Immature natural killer cell (primary cell): ENCODE measurements at regions not wholly inside any gene's neighbourhood (a gene's known extent, or its start where the extent isn't known, plus 50 kb on each side); places are given as distances from the start of the nearest gene placed in this dataset.
"Not testable (repeated sequence)": the region's sequence is repeated elsewhere in the genome, so short reads cannot be mapped to it uniquely, and the experiment has no call there.

ENCODE experiments used
- DNase-seq, 3 donors: peaks; one replicate each; pipeline ENCODE4 v3.0.0; 2022; ENCODE audit warnings: mixed read lengths in 1 of 3
- H3K27ac Mint-ChIP-seq, 6 donors: one replicate each; pipeline ENCODE4 v1.8.0; 2020; ENCODE audit warnings: mixed read lengths in 6 of 6, mild to moderate bottlenecking in 5 of 6, inconsistent platforms in 4 of 6, moderate library complexity in 3 of 6
- H3K27me3 Mint-ChIP-seq, 3 donors: one replicate each; pipeline ENCODE4 v1.8.0; 2020 to 2021; ENCODE audit warnings: low read depth in 3 of 3, mild to moderate bottlenecking in 3 of 3, mixed read lengths in 3 of 3, moderate library complexity in 3 of 3, inconsistent platforms in 1 of 3
- H3K36me3 Mint-ChIP-seq, 3 donors: one replicate each; pipeline ENCODE4 v1.8.0; 2020; ENCODE audit warnings: mixed read lengths in 3 of 3, inconsistent platforms in 2 of 3, mild to moderate bottlenecking in 2 of 3
- H3K4me1 Mint-ChIP-seq, 2 donors: one replicate each; pipeline ENCODE4 v1.8.0; 2020; ENCODE audit warnings: inconsistent platforms in 2 of 2, mild to moderate bottlenecking in 2 of 2, mixed read lengths in 2 of 2, moderate library complexity in 1 of 2
- H3K4me3 Mint-ChIP-seq, 5 donors: one replicate each; pipeline ENCODE4 v1.8.0; 2020; ENCODE audit warnings: mild to moderate bottlenecking in 5 of 5, mixed read lengths in 5 of 5, inconsistent platforms in 3 of 5, moderate library complexity in 3 of 5
- H3K9me3 Mint-ChIP-seq, 6 donors: one replicate each; pipeline ENCODE4 v1.8.0; 2020; ENCODE audit warnings: mild to moderate bottlenecking in 6 of 6, mixed read lengths in 6 of 6, inconsistent platforms in 4 of 6, moderate library complexity in 3 of 6

DNA sequence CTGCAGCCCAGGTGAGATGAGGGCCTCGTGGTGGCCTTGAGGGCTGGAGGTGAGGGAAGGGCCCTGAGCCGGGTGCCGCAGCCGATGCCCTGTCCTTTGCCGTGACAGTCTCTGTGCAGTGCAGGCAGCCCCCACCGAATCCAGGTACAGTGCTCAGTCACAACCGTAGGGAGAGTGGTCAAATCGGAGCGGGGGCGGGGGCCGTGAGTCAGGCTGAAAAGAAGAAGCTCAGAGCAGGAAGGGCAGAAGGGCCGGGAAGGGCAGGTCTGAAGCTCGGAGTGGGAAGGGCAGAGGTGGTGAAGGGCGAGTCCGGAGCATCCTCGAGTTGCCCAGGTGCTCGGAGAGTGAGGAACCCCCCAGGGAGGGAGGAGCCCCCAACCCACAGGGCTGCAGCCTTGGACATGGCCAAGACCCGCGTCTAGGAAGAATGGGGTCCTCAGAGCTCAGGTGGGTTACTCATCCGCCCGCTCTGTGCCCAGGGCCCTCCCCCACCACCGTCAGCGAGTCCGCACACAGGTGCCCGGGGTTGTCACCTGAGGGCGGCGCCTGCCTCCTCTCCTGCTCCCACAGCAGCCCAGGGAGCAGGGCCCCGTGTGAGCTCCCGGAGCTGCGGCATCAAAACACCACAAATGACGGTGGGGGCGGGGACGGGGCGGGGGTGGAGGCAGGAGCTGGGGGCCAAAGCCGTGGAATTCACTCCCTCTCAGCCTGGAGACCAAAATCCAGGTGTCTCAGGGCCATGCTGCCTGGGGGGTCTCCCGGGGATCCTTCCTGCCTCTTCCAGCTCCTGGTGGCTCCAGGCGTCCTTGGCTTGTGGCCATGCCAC lies 179.7 kb upstream of the ZNF469 start:
- DNase-seq, H3K27me3 Mint-ChIP-seq, H3K9me3 Mint-ChIP-seq, H3K4me3 Mint-ChIP-seq, H3K4me1 Mint-ChIP-seq, H3K36me3 Mint-ChIP-seq, H3K27ac Mint-ChIP-seq: not testable (repeated sequence)

DNA sequence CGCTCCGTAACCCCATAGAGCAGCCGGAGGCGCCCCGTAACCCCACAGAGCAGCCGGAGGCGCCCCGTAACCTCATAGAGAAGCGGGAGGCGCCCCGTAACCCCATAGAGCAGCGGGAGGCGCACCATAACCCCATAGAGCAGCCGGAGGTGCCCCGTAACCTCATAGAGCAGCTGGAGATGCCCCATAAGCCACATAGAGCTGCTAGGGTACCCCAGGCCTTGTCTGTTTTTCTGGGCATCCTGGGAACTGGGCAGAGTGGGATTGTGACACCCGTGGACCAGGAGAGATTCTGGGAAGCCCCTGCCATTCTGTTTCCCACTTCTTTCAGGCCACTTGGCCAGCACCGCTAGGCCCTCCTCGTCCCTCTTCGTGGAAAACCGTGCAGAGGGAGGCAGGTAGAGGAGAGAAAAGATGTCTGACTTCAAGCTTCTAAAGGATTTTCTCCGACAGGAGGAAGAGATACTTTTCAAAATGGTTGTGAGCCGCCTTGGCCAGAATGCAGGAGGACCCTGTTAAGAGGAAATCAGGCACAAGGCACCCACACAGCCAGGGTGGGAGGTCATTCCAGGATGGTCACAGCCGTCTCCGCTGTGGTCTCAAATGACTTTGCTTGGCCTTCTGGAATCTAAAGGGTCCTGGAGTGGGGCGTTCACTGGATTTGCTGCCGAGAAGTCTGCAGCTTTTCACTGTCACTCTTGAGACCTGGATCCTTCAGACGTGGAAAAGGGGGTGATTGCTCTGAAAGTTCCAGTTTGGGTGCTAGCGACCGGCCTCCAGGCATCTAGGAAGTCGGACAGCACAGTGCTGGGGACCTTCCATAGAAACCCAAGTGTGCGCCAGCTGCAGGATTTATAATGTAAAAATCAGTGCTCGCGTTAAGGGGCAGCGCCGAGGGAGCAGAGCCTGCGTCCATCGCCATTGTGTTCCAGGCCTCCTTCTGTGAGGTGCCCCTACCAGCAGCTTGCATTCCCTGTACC lies 178.3 kb upstream of the ZNF469 start:
- not testable (repeated sequence) for H3K27me3 Mint-ChIP-seq, H3K4me1 Mint-ChIP-seq, H3K36me3 Mint-ChIP-seq, H3K4me3 Mint-ChIP-seq, H3K27ac Mint-ChIP-seq, DNase-seq, H3K9me3 Mint-ChIP-seq

DNA sequence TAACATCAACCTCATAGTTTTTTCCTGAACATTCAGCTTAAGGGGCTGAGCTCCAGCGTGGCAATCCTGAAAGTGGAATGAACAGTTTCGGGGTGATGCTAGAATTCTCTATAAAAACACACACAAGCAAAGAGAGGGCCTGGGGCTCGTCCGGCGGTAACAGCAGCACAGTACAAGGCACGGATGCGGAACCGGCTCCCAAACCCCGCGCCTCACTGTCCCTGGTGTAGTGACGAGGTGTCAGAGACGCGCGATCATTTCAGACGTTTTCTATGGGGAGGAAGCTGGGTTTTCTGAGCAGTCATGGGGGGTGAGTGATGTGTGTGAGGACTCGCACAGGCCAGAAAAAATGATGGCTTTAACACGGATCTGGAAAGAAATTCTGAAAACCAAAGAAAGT lies 177.3 kb upstream of the ZNF469 start:
- not testable (repeated sequence) for H3K27ac Mint-ChIP-seq, H3K4me1 Mint-ChIP-seq, H3K4me3 Mint-ChIP-seq, H3K9me3 Mint-ChIP-seq, H3K36me3 Mint-ChIP-seq, DNase-seq, H3K27me3 Mint-ChIP-seq

DNA sequence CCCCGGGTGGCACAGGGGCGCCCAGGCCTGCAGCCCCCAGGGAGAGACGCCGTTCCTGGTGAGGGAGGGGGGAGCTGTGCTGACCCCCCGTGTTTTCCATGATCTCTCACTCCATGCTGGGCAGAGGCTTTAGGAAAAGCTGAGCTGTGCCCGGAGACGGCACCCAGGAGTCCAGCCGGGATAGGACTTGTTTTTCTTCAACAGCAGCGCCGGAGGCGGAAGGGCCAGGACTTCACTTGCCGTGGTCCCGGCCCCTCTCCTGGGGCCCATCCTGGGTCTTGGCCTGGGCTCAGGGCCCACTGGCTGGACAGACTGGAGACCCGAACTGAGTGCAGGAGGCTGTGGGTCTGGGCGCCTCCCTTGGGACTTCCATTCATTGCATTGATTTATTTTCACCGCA lies 176.8 kb upstream of the ZNF469 start:
- not testable (repeated sequence) for DNase-seq

DNA sequence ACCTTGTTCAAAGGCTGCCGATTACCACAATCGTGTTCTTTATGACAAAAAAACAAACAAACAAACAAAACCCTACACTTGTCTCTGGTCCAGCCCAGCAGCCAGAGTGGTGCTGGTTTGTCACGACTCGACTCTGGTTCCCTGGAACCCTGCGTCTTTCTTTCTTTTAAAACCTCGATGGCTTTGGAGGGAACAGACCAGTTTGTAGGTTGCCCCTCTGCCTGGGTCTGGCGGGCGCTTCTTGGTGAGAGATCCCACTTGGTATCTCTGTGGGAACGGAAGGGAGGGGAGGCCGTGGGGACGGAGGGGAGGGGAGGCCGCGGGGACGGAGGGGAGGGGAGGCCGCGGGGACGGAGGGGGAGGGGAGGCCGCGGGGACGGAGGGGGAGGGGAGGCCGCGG lies 176.2 kb upstream of the ZNF469 start:
- not testable (repeated sequence) for H3K27ac Mint-ChIP-seq, H3K4me1 Mint-ChIP-seq

More for the DNA sequence above, 176.8 kb upstream of the ZNF469 start:
- not testable (repeated sequence) for H3K9me3 Mint-ChIP-seq, H3K4me3 Mint-ChIP-seq, H3K27me3 Mint-ChIP-seq, H3K4me1 Mint-ChIP-seq, H3K36me3 Mint-ChIP-seq, H3K27ac Mint-ChIP-seq

DNA sequence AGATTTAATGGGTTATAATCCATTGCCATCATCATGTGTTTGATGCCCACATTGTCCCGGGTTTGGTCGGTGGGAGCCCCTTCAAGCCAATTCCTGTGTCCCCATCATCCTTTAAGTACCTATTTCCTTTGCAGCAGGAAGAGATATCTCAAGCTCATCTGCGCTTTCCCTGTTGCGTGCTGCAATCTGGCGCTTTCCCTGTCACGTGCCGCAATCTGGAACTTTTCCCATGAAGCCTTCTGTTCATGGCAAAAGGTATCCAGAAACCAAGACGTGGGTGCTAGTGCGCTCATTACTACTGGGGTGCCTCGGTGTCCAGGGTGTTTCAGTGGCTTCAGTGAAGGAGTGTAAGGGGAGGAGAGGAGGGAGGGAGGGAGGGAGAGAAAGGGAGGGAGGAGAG lies 174.6 kb upstream of the ZNF469 start:
- Mint-ChIP-seq H3K4me1 (no peaks in the 10 kb centered on the region), H3K9me3 (peaks cover 0 to 2% (median 0%) of the 10 kb centered on the region in 6 donors), H3K27me3 (peaks cover 2 to 5% (median 2%) of the 10 kb centered on the region in 3 donors), H3K4me3 (no peak overlapping the region), H3K36me3 (no peaks in the 10 kb centered on the region), H3K27ac (no peak overlapping the region)
- no peak for DNase-seq

More for the DNA sequence above, 176.2 kb upstream of the ZNF469 start:
- H3K27me3 Mint-ChIP-seq, DNase-seq, H3K36me3 Mint-ChIP-seq, H3K4me3 Mint-ChIP-seq, H3K9me3 Mint-ChIP-seq: not testable (repeated sequence)

DNA sequence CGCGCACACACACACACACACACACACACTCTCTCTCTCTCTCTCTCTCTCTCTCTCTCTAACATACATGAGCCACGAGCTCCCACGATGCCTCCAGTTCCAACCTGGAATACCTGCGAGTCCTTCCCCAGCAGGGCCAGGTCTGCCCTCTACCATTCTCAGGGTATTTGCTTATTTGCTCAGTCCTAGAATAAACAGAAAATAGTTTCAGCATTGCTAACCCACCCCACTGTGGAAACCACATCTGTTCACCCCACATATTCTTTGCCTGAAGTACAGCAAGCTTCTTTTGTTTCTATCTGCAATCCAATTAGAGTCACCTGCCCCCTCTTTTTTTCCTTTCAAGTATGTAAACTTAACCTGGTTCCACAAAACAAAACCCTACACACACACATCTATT lies 174.0 kb upstream of the ZNF469 start:
- not testable (repeated sequence) for H3K4me1 Mint-ChIP-seq

DNA sequence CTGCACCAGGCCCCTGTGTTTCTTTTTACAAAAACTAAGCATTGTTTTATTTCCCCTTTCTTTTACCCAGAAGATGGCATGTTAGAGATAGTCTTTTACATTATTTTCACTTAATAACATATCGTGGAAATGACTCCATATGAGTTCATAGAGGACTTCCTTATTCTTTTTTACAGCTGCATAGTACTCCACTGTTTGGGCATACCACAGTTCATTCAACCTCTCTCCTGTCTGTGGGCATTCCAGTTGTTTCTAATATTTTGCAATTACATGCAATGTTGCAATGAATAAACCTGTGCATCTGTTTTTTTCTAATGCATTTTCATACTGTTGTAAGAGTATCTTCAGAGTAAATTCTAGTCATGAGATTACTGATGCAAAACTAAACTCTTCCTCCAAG lies 173.2 kb upstream of the ZNF469 start:
- not testable (repeated sequence) for H3K27ac Mint-ChIP-seq, H3K4me1 Mint-ChIP-seq, H3K9me3 Mint-ChIP-seq, H3K4me3 Mint-ChIP-seq, DNase-seq, H3K27me3 Mint-ChIP-seq, H3K36me3 Mint-ChIP-seq

More for the DNA sequence above, 174.0 kb upstream of the ZNF469 start:
- H3K27ac Mint-ChIP-seq, H3K36me3 Mint-ChIP-seq, H3K4me3 Mint-ChIP-seq, H3K9me3 Mint-ChIP-seq, DNase-seq, H3K27me3 Mint-ChIP-seq: not testable (repeated sequence)

DNA sequence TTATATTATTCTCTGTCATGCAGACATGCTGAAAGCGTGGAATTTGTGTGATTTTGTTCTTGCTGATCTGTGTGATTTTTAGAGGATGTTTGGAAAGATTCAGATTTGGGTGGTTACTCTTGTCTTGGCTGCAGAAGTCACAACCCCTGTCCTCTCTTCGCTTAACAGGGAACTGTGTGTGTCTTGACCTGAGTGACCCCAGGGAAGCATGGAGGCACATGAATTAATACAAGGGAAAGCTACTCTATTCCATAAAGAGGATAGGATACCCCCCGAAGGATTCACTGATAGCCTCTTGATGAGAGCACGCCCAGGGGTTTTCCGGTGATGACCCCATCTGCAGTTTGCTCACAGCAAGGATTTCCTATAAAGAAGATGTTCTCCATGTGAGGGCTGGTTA lies 168.8 kb upstream of the ZNF469 start:
- not testable (repeated sequence) for H3K9me3 Mint-ChIP-seq, H3K4me3 Mint-ChIP-seq, H3K4me1 Mint-ChIP-seq, H3K27ac Mint-ChIP-seq, DNase-seq, H3K36me3 Mint-ChIP-seq, H3K27me3 Mint-ChIP-seq

DNA sequence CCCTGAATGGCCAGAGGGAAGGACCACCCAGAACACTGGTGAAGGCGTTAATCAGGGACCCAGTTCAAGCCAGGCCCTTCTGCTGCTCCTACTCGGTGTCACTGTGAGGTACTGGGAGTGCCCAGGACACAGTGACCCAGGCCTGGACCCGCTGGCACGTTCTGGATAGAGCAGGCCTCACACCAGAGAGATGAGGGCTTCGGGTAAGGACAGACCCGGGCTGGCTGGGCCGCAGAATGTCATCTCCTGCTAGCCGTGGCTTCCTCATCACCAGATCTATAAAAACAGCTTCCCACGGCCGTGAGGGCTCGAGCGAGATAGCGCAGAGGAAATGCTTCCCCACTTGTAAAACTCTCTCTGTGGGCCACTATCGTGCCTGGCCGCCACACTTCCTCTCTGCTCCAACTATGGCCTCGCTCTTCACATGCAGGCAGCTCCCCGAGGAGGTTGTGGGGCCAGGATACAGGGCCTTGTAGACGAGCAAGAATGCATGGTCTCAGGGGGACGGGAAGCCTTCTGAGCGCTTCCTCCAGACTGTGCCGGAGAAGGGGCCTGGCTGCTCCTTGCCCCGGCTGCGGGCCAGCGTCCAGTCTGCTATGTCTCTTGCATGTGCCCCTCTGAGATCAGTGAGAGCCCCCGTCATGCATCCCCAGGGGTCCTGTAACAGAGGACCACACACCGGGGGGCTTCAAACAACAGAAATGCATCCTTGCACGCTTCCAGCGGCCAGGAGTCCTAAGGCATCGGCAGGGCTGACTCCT lies 161.6 kb upstream of the ZNF469 start:
- not testable (repeated sequence) for H3K9me3 Mint-ChIP-seq, H3K27me3 Mint-ChIP-seq, H3K4me1 Mint-ChIP-seq, H3K4me3 Mint-ChIP-seq, H3K36me3 Mint-ChIP-seq, DNase-seq
- peak overlapping the region in 1 of 6 donors; percentile 12 for H3K27ac Mint-ChIP-seq

DNA sequence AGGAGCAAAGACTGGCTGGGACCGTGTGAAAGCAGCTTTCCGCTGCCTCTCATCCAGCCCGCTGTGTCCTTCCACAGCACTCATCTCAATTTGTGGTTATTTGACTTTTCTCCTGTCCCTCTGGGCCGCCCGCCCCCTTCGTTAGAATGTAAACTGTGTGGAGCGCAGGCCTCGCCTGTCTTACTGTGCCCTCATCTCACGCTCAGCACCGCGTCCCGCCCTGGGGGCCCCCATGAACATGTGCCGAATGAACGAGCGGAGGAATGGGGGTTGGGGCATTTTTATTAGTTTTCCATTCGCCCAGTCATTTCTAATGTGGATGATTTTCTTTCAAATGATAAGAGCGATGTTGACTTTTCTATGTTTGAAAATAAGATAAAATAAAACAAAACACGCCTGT lies 159.1 kb upstream of the ZNF469 start:
- H3K27me3 Mint-ChIP-seq, DNase-seq, H3K27ac Mint-ChIP-seq, H3K36me3 Mint-ChIP-seq, H3K9me3 Mint-ChIP-seq, H3K4me3 Mint-ChIP-seq, H3K4me1 Mint-ChIP-seq: not testable (repeated sequence)

DNA sequence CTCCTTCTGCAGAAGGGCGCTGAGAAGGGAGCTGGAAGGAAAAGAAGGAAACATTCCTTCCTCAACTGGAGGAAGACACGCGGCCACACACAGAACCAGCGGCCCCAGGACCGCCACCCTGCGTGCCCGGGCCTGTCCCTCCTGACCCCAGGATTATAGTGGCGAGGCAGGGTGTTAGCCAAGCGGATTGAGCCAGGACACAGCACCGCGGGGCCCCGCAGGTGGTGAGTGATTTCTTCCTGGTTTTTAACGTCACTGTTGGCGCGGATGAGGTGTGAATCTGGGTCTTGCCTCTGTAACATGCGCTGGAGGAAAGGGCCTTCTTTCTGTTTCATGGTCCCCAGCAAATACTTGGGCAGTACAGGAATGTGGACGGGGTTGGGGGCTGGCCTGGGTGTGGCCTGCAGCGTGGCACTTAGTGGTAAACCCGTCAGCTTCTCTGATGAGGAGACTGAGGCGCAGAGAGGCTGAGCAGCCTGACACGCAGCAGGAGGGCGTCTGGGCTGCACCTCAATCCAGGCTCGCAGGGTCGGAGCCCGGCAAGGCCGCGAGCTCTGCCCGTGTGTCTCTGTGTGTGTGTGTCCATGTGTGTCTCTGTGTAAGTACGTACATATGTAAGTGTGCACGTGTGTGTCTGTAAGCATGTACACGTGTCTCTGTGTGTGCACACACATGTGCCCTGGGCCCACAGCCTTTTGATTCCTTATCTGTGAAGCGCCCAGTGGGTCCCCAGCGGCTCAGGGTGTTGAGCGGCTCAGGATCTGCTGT lies 158.4 kb upstream of the ZNF469 start:
- DNase-seq, H3K4me3 Mint-ChIP-seq, H3K27me3 Mint-ChIP-seq, H3K36me3 Mint-ChIP-seq, H3K4me1 Mint-ChIP-seq, H3K27ac Mint-ChIP-seq, H3K9me3 Mint-ChIP-seq: not testable (repeated sequence)

DNA sequence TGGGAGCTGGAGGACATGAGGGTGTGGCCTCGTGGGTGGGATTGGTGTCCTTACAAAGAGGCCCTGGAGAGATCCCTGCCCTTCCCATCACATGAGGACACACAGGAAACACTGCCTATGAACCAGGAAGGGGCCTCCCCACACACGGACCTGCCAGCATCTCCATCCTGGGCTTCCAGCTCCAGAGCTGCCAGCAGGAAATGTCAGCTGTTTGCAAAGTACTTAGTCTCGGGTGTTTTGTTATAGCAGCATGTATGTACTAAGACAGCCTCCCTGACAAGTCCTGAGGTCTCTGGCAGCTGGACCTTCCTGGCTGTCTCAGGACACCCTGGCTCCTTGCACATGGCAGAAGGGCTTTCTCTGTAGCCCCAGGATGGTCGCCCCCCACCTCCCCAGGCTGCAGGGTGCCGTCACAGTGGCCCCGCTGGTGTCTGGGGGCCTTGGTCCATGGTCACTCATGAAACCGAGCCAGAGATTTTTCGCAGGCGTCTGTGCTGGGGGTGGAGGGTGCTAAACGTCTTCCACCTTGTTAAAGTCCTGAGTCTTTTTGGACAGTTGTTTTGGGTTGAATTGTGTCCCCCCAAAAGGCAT lies 157.0 kb upstream of the ZNF469 start:
- not testable (repeated sequence) for H3K36me3 Mint-ChIP-seq, H3K27me3 Mint-ChIP-seq, DNase-seq, H3K27ac Mint-ChIP-seq, H3K9me3 Mint-ChIP-seq, H3K4me3 Mint-ChIP-seq, H3K4me1 Mint-ChIP-seq
